Thyroid gland (tissue), 4 donors: ENCODE measurements at regions not wholly inside any gene's neighbourhood (a gene's known extent, or its start where the extent isn't known, plus 50 kb on each side); places are given as distances from the start of the nearest gene placed in this dataset.

ENCODE experiments used
- POLR2A ChIP-seq, 2 donors: fragments of 450-650 bp; IDR thresholded peaks; one replicate each; pipeline ENCODE4 v1.6.1; 2017; ENCODE audit warnings: antibody characterized with exemption in 2 of 2, mild to moderate bottlenecking in 2 of 2, moderate library complexity in 1 of 2
- TF ChIP-seq, protein P1 (sequence below), 6 experiments: fragments of 200-600 bp in 3 of 6; fragments of 450-650 bp in 3 of 6; sonication (generic) in 3 of 6; IDR thresholded peaks; one replicate each; pipeline ENCODE4 v1.5.1; 2016 to 2019; ENCODE audit warnings: antibody characterized with exemption in 6 of 6, mild to moderate bottlenecking in 2 of 6, inconsistent platforms in 1 of 6, moderate library complexity in 1 of 6

DNA sequence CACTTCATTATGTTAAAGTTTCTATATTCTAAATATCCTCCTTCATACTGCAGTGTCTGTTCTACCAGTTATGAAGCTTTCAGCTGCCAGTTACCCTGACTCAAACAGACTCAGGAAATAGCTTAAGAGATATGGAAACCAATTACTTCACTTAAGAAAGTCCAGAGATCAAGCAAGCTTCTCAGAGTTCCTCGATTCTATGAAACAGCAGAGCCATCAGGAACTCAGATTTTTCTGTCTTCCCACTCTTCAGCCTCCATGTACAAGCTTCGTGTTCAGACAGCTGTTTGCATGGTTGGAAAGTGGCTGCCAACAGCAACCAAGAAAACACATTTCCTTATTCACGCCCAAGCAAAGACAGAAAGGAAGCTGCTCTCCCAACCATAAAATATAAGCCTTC is 216.1 kb downstream of the ACTL7B start:
- TF ChIP-seq, protein P1, sequence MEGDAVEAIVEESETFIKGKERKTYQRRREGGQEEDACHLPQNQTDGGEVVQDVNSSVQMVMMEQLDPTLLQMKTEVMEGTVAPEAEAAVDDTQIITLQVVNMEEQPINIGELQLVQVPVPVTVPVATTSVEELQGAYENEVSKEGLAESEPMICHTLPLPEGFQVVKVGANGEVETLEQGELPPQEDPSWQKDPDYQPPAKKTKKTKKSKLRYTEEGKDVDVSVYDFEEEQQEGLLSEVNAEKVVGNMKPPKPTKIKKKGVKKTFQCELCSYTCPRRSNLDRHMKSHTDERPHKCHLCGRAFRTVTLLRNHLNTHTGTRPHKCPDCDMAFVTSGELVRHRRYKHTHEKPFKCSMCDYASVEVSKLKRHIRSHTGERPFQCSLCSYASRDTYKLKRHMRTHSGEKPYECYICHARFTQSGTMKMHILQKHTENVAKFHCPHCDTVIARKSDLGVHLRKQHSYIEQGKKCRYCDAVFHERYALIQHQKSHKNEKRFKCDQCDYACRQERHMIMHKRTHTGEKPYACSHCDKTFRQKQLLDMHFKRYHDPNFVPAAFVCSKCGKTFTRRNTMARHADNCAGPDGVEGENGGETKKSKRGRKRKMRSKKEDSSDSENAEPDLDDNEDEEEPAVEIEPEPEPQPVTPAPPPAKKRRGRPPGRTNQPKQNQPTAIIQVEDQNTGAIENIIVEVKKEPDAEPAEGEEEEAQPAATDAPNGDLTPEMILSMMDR (IDR thresholded peaks at IDR 0.05), result no peak
- TF ChIP-seq POLR2A (IDR thresholded peaks at IDR 0.05), result no peak
